GM21717 (cell line): ENCODE measurements at regions not wholly inside any gene's neighbourhood (a gene's known extent, or its start where the extent isn't known, plus 50 kb on each side); places are given as distances from the start of the nearest gene placed in this dataset.
"Not testable (repeated sequence)": the region's sequence is repeated elsewhere in the genome, so short reads cannot be mapped to it uniquely, and the experiment has no call there.

ENCODE experiments used
- ATAC-seq: cut with Tn5 transposase; IDR thresholded peaks from one replicate; pipeline ENCODE4 v1.9.1; 2021; ENCODE audit warnings: mild to moderate bottlenecking, moderate library complexity; ENCODE audit not compliant: unreplicated experiment

DNA sequence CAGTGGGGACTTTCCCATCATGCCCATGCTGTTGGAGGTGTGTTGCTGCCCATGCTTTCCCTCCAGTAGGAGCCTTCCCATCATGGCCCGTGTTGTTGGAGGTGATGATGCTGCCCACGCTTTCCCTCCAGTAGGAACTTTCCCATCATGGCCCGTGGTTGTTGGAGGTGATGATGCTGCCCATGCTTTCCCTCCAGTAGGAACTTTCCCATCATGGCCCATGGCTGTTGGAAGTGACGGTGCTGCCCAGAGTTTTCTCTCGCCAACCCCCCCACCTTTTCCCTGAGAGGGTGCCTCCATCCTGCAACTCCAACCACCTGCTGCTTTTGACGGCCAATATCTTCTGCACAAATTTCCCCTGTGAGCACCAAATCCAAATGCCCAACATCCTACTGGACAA, 205.7 kb downstream of the TOMM20 start:
- no peak for ATAC-seq

DNA sequence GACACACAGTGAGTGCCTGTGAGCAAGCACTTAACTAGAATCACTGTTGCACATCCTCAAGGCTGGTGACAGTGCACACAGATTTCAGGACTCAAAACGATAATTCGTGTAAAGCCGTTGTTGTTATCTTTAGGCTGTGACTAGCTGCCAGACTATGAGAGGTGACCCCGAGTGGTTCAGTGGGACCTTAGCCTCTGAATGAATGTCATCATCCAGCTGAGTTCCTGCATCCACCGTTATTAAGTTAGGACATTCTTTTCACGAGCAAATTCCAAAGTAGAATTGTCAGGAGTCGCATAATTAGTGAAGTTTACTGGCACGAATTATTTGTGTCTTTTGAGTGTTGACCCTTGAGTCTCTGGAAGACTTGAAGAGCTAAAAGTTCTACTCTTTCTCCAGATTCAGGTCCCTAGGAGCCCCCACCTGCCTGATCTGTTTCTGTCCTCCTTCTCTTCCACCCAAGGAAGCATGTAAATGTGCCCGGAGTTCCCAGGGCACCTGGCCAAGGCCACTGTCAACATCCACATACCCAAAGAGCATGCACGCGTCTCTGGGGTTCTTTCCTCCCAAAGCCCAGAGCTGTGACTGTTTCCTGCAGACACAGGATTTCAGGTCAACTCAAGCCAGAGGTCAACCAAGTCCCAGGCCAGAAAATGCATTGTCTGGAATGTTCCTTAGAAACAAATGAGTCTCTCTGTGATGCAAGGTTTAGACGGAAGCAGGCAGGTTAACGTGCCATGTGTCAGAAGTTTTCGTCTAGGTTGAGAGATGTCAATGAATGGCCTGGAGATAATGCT, 207.2 kb downstream of the TOMM20 start:
- no peak for ATAC-seq

DNA sequence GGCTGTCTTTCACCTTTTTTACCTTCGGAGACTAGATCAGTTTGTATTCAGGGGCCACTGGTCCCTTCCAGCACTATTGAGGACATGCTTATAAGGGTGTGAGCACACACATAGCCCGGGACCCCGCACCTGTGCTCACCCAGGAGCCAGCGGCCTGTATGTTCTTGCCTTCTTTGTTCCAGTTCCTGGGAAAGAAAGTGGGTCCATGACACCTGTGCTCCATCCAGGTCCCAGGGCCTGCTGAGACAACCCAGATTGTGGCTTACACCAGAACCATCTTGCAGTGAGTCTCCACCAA, 207.8 kb downstream of the TOMM20 start:
- ATAC-seq: no peak

DNA sequence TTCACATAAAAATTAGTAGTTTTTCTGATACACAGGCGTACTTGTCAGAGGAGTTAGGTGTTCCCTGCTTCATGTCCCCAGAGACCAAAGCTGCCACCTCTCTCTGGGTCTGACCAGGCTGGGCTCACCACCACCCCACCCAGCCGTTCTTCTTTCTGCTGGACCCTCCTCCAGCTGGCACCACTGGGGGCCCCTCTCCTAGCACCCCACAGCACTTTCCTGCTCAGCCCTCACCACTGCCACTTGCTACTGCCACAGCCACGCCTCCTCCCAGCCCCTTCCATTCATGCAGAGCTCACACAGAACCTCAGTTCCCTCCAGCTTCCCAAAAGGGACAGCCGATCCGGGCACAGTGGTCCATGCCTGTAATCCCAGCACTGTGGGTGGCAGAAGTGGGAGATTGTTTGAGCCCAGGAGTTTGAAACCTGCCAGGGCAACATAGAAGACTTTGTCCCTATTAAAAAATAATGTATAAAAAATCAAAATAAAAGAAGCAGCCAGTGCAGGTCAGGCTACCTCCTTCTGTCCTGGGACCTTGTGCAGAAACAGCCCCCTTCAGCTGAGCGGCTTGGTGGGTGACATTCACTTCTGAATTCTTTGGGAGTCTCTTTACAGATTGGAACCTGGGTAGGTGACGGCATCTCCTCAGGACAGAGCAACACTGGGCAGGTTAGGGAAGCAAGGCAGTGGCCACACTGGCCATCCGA, 208.3 kb downstream of the TOMM20 start:
- ATAC-seq: no peak

DNA sequence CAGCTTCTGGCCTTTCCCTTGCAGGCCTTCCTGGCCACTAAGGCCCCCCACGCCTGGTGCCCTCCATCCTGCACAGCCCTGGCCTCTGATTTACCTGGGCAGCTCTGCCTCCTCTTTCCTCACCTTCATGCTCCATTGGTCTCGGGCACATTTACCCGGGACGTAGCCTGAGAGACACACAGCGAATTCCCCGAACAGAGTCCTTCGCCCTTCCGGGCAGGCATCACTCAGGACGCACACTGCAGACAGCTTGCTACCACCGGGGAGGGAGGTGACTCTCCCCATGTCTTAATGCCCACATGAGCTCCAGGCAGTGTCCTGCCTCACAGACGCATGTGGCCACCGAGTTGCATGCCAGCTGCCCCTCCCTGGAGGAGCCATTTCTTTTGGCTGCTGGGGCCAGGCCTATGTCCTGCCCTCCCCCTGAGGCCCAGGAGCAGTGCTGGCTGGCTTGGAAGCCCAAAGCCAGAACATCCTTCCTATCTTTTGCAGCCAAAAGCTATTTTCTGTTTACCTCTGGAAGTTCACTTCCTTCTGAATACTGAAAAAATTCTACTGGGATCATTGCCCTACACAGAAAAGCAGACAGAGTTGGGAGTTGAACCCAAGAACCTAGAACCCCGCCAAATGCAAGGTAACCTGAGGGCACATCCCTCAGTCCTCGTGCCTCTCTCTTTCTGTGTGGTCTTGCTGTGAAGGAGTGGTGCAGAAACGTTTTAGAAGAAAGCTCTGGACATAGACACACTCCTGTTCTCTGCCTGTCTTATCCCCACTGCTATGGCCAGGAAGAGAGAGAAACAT, 209.5 kb downstream of the TOMM20 start:
- ATAC-seq: no peak

DNA sequence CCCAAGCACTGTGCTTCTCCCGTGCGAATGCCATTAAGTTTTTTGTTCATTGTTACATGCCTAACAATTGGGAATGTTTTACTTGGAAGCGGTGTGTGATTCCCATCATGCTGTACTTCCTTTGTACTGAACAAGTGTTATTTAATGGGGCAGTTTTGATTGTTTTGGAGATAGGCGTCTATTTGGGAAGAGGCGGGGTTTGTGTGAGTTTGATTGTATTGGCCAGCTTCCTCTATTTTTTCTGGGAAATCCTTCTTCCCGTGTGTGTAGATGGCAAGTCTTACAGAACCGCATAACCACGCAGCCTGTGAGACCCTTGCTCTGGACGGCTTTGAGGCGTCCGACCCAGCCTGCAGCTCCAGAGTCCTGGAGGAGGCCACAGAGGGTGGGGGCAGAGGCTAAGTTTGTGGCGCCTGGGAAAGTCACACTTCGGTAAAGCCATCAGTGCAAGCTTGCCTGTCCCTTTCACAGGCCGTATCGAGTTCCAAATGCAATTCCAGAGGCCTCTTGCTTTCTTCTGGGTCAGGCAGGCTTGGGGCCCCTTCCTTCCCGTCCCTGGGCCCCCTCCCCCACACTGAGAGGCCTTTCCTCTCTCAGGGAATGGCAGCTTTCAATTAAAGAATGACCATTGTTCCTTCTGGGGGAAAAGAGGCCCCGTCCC, 210.3 kb downstream of the TOMM20 start:
- ATAC-seq: no peak

DNA sequence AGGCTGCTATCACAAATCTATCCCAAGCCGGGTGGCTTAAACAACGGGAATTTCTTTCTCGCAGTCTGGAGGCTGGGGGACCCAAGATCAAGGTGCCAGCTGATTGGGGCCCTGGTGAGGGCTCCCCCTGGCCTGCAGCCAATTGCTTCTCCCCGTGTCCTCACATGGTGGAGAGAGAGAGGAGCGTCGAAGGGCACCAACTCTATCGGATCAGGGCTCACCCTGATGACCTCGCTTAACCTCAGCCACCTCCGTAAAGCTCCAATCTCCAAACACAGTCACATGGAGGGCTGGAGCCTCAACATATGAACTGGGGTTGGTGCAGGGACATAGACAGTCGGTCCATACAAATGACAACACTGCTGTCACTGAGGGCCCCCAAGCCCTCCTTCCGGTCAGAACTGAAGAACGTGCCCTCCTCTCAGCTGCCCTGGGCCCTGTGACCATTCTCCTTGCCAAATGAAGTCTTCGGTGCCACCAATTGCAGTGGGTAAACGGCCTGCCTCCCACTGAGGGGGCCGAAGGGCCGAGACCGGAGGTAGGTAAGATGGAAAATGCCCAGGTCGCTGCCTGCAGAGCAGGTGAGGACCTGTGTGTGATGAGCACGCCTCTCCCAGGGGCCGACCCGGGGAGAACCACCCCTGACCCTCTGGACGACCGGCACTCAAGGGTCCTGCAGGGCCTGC, 211.0 kb downstream of the TOMM20 start:
- ATAC-seq: no peak

DNA sequence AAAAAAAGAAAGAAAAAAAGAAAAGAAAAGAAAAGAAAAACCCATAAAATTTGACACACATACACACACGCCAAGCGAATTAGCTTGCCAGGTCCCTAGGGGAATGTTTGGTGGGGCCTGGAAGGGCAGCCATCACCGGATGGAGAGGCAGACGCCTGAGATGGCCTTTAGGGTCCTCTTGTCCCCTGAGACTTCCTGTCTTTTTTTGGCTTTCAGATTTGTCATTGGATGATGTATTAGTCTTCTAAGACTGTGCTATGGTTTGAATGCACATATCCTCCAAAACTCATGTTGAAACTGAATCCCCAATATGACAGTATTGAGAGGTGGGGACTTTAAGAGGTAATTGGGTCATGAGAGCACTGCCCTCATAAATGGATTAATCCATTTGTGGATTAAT, 211.8 kb downstream of the TOMM20 start:
- no peak for ATAC-seq

DNA sequence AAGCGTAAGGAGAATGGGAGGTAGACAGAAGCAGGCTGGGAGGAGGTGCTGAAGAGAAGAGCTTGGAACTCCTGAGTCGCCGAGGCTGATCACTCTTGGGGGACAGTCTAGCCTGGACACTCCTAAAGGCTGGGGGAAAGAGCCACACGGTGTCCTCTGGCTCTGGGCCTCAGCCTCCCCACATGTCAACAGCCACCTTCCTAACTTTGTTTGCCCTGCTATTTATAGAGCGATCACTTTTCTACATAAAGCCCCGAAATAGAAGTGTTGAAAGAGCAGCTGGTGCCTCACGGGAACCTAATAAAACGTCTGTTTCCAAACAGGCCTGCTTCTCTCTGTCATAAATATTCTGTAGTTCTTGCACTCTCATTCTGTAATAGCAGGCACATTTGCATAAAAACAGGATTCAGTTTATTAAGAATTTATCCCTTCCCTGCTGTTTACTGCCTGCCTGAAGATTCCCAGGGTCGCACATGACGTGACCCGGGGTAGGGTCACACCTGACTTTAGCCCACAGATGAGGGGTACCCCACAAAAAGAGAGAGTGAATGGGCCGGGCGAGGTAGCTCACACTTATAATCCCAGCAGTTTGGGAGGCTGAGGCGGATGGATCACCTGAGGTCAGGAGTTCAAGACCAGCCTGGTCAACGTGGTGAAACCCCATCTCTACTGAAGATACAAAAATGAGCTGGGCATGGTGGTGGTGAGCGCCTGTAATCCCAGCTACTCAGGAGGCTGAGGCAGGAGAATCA, 212.5 kb downstream of the TOMM20 start:
- ATAC-seq: no peak

DNA sequence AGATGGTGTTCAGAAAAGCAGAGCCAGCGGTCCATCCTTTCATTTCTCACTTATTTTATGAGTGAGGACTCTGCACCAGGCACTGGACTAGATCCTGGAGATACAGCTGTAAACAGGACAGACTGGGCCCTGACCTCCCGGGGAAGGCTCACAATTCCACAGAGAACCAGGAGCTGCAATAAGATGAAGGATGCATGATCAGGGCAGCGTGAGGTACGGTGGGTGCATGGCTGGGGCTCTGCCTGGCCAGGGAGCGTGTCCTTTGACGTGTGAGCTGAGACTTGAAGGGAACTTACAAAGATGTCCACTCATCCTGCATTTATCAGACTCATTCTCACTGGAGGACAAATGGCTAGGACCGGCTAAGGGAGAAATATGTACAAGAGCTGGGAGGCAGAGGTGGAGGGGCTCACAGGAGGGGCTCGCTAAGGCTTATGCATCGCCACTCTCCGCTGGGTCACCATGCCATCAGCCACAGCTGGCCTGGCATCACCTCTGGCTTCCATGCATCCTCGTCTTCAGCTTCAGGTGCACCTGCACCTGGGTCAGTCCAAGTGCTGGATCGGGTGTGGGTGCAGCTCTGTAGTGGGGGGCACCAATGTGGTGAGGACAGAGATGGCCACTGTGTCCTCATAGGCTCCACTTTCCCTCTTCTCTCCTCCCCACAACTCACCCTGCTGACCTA, 213.9 kb downstream of the TOMM20 start:
- ATAC-seq: no peak

DNA sequence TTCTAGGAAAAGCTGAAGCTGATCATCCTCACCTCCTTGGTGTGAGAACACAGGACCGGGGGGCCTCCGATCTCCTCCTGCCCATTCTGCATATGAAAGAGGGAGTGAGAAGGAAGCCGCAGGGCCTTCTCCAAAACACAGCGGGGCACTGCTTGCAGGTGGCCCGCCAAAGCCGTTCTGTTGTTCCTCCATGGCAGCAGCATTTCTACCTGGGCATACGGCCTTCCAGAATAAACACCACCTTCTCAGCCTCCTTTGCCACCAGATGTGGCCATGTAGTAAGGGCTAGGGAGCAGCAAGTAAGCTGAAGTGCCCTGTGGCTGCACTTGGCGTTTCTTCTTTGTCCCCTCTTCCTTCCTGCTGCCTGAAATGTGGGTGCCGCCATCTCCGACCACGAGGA, 214.9 kb downstream of the TOMM20 start:
- no peak for ATAC-seq

DNA sequence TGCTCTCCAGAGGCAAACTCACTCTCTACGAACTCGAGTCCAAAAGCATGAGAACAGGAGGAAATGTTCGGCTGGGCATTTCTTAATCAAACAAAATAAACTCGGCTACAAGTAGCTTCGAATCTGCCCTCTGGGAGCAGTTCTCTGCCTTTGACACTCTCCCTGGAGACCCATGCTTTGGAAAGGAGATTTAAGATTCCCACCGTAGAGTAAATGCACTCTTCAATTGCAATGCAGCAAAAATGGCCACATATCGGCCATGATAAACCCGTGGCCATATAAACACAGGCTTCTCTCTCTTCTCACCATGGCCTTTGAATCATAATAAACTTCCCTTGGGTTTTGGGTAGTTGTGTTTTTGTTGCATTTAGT, 215.4 kb downstream of the TOMM20 start:
- no peak for ATAC-seq

DNA sequence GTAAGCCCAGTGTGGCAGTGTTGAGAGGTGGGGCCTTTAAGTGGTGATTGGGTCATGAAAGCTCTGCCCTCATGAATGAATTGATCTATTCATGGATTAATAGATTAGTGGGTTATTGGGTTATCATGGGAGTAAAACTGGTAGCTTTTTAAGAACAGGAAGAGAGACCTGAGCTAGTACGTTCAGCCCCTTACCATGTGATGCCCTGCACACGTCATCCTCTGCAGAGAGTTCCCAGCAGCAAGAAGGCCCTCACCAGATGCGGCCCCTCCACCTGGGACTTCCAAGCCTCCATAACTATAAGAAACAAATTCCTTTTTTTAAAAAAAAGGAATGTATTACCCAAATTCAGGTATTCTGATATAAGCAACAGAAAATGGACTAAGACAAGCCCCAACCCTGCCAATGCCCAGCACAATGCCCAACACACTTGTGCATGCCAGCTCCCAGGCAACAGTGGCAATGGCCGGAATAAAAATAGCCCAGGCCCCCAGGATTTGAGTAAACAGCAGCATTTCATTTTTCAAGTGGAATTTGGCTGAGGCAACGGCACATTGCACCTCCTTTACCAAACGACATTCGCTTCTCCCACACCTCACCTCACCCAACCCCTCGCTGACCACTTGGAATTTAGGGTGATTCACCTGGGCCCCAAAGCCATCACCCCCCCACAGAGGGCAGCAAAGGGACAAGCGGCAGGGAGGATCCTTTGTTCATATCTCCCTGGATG, 215.9 kb downstream of the TOMM20 start:
- ATAC-seq: no peak

DNA sequence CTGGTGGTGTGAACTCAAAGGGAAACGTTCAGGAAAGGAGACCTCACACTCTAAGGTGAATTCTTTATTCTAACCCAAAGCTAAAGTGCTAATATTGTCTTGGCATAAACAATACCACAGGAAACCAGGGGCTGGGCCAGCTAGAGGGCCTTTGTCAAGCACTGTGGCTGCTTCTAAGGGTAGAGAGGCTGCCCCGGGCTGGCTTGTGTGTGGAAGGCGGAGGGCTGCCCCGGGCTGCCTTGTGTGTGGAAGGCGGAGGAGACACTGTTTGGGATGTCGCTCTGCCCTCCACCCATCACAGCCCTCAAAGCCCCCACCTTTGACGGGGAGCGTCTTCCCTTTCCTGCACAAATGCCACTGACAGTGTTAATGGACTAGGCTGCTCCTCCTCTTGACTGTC, 216.8 kb downstream of the TOMM20 start:
- ATAC-seq: no peak

DNA sequence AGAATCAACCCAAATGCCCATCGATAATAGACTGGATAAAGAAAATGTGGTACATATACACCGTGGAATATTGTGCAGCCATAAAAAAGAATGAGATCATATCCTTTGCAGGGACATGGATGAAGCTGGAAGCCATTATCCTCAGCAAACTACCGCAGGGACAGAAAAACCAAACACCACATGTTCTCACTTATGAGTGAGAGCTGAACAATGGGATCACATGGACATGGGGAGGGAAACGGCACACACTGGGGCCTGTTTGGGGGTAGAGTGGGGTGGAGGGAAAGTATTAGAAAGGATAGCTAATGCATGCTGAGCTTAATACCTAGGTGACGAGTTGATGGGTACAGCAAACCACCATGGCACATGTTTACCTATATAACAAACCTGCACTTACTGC, 217.5 kb downstream of the TOMM20 start:
- ATAC-seq: not testable (repeated sequence)

DNA sequence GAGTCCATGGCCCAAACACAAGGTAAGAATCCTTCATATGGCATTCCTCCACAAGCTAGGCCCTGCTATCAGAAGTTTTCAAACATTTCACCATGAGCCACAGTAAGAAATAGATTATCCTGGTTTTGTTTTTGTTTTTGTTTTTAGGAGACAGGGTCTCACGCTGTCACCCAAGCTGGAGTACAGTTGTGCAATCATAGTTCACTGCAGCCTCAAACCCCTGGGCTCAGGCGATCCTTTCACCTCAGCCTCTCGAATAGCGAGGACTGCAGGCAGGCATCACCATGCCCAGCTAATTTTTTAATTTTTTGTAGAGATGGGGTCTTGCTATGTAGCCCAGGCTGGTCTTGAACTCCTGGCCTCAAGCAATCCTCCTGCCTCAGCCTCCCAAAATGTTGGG, 218.8 kb downstream of the TOMM20 start:
- no peak for ATAC-seq

DNA sequence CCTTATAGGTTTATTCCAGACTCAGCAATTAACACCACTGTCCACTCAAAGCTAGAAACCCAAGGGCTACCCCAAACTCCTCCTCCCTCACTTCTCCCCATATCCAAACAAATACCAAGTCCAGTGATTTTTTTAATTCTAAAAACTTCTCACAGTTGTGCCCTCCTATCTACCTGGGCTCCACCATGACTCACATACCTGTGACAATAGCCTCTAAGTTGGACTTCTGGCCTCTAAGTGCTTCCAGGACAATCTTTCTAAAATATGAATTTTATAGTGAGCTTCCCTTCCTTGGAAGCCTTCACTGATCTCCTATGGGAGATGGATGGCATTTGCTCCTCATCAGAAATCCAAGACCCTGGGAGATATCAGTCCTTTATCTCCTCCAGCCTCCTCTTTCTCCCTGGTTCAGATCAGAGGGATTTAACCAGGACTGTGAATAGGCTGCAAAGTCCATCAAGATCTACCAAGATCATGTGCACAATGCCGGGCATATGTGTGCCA, 219.3 kb downstream of the TOMM20 start:
- no peak for ATAC-seq

DNA sequence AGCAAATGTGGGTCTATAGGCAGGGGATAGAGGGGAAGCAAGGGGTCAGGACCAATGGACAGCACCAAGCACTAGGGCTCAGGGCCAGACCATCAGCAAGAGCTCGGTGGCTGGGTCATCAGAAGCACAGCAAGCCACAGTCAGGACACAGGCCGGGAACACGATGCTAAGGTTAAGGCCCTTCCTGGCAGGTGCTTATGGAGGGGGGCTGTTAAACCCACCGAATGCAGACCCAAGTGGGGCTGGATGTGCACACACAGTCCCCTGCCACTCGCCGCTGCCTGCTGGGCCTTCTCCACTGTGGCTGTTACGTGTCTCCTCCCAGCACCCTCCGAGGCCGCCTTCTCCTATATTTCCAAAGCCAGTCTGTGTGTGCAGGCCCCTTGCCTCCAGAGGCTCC, 220.1 kb downstream of the TOMM20 start:
- ATAC-seq: no peak

DNA sequence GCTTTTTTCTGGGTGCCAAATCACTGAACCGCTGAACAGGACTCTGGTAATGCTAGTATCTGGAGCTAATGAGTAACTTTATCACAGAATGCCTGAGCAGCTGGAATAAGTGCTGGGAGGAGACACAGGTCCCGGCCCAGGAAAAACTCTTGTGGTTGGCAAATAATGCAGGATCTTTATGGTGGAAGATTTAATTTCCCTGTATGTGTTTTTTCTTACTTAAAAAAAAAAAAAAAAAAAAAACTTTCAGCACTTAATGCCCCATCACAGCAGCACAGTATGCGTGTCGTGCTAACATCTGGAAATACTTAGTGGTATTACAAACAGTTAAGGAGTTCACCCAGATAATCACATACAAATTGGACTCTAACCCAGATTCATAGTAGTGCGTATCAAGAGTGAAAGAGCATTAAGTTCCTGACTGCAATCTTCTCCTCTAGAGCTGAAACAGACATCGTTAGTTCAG, 220.7 kb downstream of the TOMM20 start:
- no peak for ATAC-seq
